ENCODE measurements at regions not wholly inside any gene's neighbourhood (a gene's known extent, or its start where the extent isn't known, plus 50 kb on each side); places are given as distances from the start of the nearest gene placed in this dataset.

GRCh38 chr5:4963265-4963664, 176.9 kb upstream of the ADAMTS16 start:
- no peak for TF ChIP-seq CTCF (IDR thresholded peaks at IDR 0.05)
- no peak for TF ChIP-seq POLR2A (IDR thresholded peaks at IDR 0.05)
- TF ChIP-seq EP300 (IDR thresholded peaks at IDR 0.05): no peak
- no peak for TF ChIP-seq POLR2AphosphoS5 (IDR thresholded peaks at IDR 0.05)
